H1 (cell line): ENCODE measurements at regions not wholly inside any gene's neighbourhood (a gene's known extent, or its start where the extent isn't known, plus 50 kb on each side); places are given as distances from the start of the nearest gene placed in this dataset.

Experiments used
- EZH2 ChIP-seq: fragments of 200-600 bp; sonication (generic); IDR thresholded peaks from 2 replicates; pipeline ENCODE4 v1.7.1; 2012; ENCODE audit warnings: low read depth, mild to moderate bottlenecking, moderate library complexity, low read length, inconsistent platforms; ENCODE audit not compliant: severe bottlenecking
- POLR2A ChIP-seq, 2 experiments: IDR thresholded peaks; 1 replicate in 1 of 2; 2 replicates in 1 of 2; pipeline ENCODE4 v1.6.1; 2011; ENCODE audit warnings: low read depth in 2 of 2, low read length in 2 of 2, mild to moderate bottlenecking in 2 of 2; ENCODE audit errors: control extremely low read depth in 1 of 2
- POLR2AphosphoS5 ChIP-seq: IDR thresholded peaks from 2 replicates; pipeline ENCODE4 v1.6.1; 2011; ENCODE audit warnings: low read depth, low read length
- SIX5 ChIP-seq: IDR thresholded peaks from 2 replicates; pipeline ENCODE4 v1.6.1; 2011; ENCODE audit warnings: mild to moderate bottlenecking, low read depth, low read length
- ZNF274 ChIP-seq: IDR thresholded peaks from 2 replicates; pipeline ENCODE4 v1.7.0; 2012; ENCODE audit warnings: low read length, borderline replicate concordance; ENCODE audit errors: extremely low read depth
- TF ChIP-seq, protein P1 (sequence below), 3 experiments: IDR thresholded peaks; 1 replicate in 2 of 3; 2 replicates in 1 of 3; pipeline versions ENCODE4 v1.5.1 to v1.6.1; 2011; ENCODE audit warnings: low read length in 3 of 3, mild to moderate bottlenecking in 3 of 3, inconsistent platforms in 2 of 3, low read depth in 1 of 3, moderate library complexity in 1 of 3; ENCODE audit not compliant: insufficient read depth in 1 of 3; ENCODE audit errors: control extremely low read depth in 1 of 3
- TF ChIP-seq, protein P2 (sequence below): IDR thresholded peaks from 2 replicates; pipeline ENCODE4 v1.6.1; 2011; ENCODE audit warnings: low read length, improper control_type of control experiment

DNA sequence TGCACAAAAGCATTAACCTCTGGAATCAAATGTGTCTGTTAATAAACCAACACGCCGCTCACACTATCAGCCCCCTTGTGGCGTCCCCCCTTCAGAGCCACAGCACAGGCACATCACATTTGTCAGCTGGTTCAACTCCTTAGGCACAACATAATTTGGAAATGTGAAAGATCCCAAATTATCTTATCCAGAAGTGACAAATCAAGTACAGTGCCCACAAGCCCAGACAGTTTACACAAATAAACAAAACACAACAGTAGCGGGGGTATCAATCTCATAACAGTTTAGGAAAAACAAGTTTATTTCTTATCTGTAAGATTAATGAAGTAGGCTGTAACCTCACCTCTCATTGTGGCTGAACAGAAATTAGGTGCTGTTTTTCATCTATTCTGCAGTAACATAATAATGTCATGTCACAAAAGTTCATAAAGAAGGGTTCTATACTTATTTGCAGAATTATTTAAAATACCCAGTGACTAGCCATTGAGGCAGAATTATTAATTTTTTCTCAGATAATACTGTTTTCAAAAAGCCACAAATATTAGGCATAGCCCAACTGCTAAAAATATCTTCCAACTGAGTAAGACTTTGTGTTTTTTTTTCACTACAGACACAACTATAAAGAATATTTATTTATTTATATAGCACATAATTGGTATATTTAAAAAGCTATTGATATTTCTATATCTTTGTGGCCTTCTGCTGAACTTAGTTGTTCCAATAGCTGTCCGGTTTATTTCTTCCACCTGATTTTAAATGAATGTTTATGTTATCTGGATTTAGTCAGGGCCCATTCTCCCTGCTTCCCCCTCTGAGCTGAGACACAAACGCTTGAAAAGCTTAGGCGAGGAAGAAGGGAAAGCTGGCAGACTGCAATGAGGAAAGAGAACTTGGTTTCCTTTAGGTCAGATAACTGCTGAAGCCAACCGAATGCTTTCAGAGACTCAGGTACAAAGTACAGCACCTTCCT is 214.7 kb downstream of the QDPR start:
- TF ChIP-seq, protein P1, sequence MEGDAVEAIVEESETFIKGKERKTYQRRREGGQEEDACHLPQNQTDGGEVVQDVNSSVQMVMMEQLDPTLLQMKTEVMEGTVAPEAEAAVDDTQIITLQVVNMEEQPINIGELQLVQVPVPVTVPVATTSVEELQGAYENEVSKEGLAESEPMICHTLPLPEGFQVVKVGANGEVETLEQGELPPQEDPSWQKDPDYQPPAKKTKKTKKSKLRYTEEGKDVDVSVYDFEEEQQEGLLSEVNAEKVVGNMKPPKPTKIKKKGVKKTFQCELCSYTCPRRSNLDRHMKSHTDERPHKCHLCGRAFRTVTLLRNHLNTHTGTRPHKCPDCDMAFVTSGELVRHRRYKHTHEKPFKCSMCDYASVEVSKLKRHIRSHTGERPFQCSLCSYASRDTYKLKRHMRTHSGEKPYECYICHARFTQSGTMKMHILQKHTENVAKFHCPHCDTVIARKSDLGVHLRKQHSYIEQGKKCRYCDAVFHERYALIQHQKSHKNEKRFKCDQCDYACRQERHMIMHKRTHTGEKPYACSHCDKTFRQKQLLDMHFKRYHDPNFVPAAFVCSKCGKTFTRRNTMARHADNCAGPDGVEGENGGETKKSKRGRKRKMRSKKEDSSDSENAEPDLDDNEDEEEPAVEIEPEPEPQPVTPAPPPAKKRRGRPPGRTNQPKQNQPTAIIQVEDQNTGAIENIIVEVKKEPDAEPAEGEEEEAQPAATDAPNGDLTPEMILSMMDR (IDR thresholded peaks at IDR 0.05; ENCODE audit: control extremely low read depth in 1 of 3, insufficient read depth in 1 of 3, low read depth in 1 of 3, low read length in 3 of 3), result no peak
- TF ChIP-seq, protein P2, sequence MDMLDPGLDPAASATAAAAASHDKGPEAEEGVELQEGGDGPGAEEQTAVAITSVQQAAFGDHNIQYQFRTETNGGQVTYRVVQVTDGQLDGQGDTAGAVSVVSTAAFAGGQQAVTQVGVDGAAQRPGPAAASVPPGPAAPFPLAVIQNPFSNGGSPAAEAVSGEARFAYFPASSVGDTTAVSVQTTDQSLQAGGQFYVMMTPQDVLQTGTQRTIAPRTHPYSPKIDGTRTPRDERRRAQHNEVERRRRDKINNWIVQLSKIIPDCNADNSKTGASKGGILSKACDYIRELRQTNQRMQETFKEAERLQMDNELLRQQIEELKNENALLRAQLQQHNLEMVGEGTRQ, result no peak
- TF ChIP-seq POLR2AphosphoS5 (no peak), POLR2A (IDR thresholded peaks at IDR 0.05; ENCODE audit: control extremely low read depth in 1 of 2, low read depth in 2 of 2, low read length in 2 of 2) (no peak), EZH2 (no peak), SIX5 (no peak), ZNF274 (no peak)
